Astrocyte (in vitro differentiated cells and primary cell): ENCODE measurements at regions not wholly inside any gene's neighbourhood (a gene's known extent, or its start where the extent isn't known, plus 50 kb on each side); places are given as distances from the start of the nearest gene placed in this dataset.

Experiments used
- EZH2 ChIP-seq: IDR thresholded peaks from 2 replicates; pipeline ENCODE4 v1.6.1; 2012; ENCODE audit warnings: mild to moderate bottlenecking, low read length, inconsistent platforms; ENCODE audit not compliant: insufficient read depth
- TF ChIP-seq, protein P1 (sequence below): IDR thresholded peaks from 2 replicates; pipeline ENCODE4 v1.5.1; 2011; ENCODE audit warnings: low read depth, mild to moderate bottlenecking, inconsistent platforms, low read length, moderate library complexity; ENCODE audit not compliant: insufficient read depth

DNA sequence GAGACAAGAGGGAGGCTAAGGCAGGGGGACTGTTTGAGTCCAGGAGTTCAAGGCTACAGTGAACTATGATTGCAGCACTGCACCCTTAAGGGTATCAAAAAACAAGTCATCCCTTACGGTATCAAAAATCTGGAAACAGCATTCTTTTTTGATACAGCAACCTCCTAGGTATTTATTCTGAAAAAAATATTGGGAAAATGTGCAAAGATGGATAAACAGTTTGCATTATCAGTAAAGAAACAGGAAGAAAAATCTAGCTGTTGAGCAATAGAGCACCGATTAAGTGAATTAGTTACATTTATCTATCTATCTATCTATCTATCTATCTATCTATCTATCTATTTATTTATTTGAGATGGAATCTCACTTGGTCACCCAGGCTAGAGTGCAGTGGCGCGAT, 56.7 kb upstream of the SCAF4 start:
- no peak for TF ChIP-seq EZH2
- TF ChIP-seq, protein P1, sequence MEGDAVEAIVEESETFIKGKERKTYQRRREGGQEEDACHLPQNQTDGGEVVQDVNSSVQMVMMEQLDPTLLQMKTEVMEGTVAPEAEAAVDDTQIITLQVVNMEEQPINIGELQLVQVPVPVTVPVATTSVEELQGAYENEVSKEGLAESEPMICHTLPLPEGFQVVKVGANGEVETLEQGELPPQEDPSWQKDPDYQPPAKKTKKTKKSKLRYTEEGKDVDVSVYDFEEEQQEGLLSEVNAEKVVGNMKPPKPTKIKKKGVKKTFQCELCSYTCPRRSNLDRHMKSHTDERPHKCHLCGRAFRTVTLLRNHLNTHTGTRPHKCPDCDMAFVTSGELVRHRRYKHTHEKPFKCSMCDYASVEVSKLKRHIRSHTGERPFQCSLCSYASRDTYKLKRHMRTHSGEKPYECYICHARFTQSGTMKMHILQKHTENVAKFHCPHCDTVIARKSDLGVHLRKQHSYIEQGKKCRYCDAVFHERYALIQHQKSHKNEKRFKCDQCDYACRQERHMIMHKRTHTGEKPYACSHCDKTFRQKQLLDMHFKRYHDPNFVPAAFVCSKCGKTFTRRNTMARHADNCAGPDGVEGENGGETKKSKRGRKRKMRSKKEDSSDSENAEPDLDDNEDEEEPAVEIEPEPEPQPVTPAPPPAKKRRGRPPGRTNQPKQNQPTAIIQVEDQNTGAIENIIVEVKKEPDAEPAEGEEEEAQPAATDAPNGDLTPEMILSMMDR = no peak
